ENCODE measurements at regions not wholly inside any gene's neighbourhood (a gene's known extent, or its start where the extent isn't known, plus 50 kb on each side); places are given as distances from the start of the nearest gene placed in this dataset.
"Not testable (repeated sequence)": the region's sequence is repeated elsewhere in the genome, so short reads cannot be mapped to it uniquely, and the experiment has no call there.

GRCh38 chr9:78986446-78986845, 585.3 kb upstream of the TLE4 start:
- DNase-seq: no peak

- DNase-seq: no peak
Observed at GRCh38 chr9:78989031-78989658, 582.6 kb upstream of the TLE4 start.

- DNase-seq: no peak
Observed at GRCh38 chr9:78994471-78994870, 577.3 kb upstream of the TLE4 start.

- DNase-seq: not testable (repeated sequence)
Observed at GRCh38 chr9:78994974-78995373, 576.8 kb upstream of the TLE4 start.

GRCh38 chr9:78997296-78997695, 574.5 kb upstream of the TLE4 start:
- no peak for DNase-seq

- DNase-seq: no peak
Observed at GRCh38 chr9:79000230-79001002, 571.3 kb upstream of the TLE4 start.

- no peak for DNase-seq
Observed at GRCh38 chr9:79001012-79001411, 570.8 kb upstream of the TLE4 start.

GRCh38 chr9:79003514-79003913, 568.3 kb upstream of the TLE4 start:
- DNase-seq: no peak

- DNase-seq: no peak
Observed at GRCh38 chr9:79004032-79004431, 567.7 kb upstream of the TLE4 start.

GRCh38 chr9:79006546-79006945, 565.2 kb upstream of the TLE4 start:
- no peak for DNase-seq

- no peak for DNase-seq
Observed at GRCh38 chr9:79007701-79008483, 563.9 kb upstream of the TLE4 start.

- no peak for DNase-seq
Observed at GRCh38 chr9:79008916-79009315, 562.8 kb upstream of the TLE4 start.

GRCh38 chr9:79011461-79011860, 560.3 kb upstream of the TLE4 start:
- no peak for DNase-seq

- DNase-seq: no peak
Observed at GRCh38 chr9:79012561-79012960, 559.2 kb upstream of the TLE4 start.

GRCh38 chr9:79013715-79014610, 557.8 kb upstream of the TLE4 start:
- DNase-seq: no peak

GRCh38 chr9:79014929-79015699, 556.7 kb upstream of the TLE4 start:
- no peak for DNase-seq

GRCh38 chr9:79015951-79016350, 555.8 kb upstream of the TLE4 start:
- no peak for DNase-seq

GRCh38 chr9:79020276-79020675, 551.5 kb upstream of the TLE4 start:
- DNase-seq: no peak

- DNase-seq: no peak
Observed at GRCh38 chr9:79021084-79021483, 550.7 kb upstream of the TLE4 start.

- DNase-seq: no peak
Observed at GRCh38 chr9:79023134-79023580, 548.6 kb upstream of the TLE4 start.

- DNase-seq: no peak
Observed at GRCh38 chr9:79026316-79026715, 545.4 kb upstream of the TLE4 start.

GRCh38 chr9:79028101-79028500, 543.7 kb upstream of the TLE4 start:
- DNase-seq: no peak
